Erythroblast (primary cell): ENCODE measurements at regions not wholly inside any gene's neighbourhood (a gene's known extent, or its start where the extent isn't known, plus 50 kb on each side); places are given as distances from the start of the nearest gene placed in this dataset.

Experiments used
- DNase-seq, 2 experiments: peaks; one replicate each; lab custom pipeline; 2025; lab: John Stamatoyannopoulos, UW
- GATA1 ChIP-seq: IDR thresholded peaks from 2 replicates; pipeline ENCODE4 v1.6.1; 2011; ENCODE audit warnings: low read depth, mild to moderate bottlenecking, control low read depth, low read length, moderate library complexity
- POLR2A ChIP-seq: IDR thresholded peaks from 2 replicates; pipeline ENCODE4 v1.6.1; 2011; ENCODE audit warnings: mild to moderate bottlenecking, low read length

DNA sequence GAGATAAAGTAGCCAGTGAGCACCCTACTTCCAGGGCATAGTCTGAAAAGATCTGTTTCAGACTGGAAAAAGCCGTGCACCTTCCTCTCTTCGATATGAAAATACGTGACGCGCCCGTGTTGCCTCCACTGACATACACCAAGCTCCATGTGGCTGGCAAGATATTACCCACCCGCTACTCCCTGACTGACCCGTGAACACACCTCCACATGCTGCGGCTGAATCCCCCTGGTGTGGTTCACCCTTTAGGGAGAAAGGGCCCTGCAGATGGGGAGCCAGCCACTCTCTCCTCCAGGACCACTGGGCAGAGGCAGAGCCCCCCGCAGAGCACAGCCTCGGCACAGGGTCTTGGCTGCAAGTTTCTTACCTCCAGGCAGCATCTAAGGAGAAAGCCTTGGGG is 245.0 kb downstream of the BRD1 start:
- no peak for TF ChIP-seq GATA1
- no peak for TF ChIP-seq POLR2A
- no peak for DNase-seq

- DNase-seq, result no peak
- no peak for TF ChIP-seq GATA1
Observed at GRCh38 chr22:49582181-49582580, 245.5 kb downstream of the BRD1 start.

DNA sequence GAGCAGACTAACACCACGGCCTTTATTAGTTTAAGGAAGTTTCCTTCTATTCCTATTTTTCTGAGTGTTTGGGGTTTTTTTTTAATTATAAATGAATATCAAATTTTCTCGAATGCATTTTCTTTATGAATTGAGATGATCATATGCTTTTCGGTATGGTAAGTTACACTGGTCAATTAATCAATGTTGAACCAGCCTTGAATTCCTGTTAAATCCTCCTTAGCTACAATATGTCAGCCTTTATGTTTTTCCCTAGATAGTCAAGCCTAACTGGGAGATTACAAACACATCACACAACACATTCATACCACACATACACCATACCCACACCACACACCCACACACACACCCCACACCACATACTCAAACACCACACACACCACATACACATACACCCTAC is 247.6 kb downstream of the BRD1 start:
- TF ChIP-seq GATA1 (no peak), POLR2A (no peak)
- DNase-seq, result no peak

GRCh38 chr22:49577168-49578060 is 250.3 kb downstream of the BRD1 start:
- DNase-seq, result no peak
- TF ChIP-seq GATA1 (no peak), POLR2A (no peak)

GRCh38 chr22:49576241-49577141 is 251.2 kb downstream of the BRD1 start:
- TF ChIP-seq GATA1, result no peak
- TF ChIP-seq POLR2A, result no peak
- DNase-seq, result no peak

DNA sequence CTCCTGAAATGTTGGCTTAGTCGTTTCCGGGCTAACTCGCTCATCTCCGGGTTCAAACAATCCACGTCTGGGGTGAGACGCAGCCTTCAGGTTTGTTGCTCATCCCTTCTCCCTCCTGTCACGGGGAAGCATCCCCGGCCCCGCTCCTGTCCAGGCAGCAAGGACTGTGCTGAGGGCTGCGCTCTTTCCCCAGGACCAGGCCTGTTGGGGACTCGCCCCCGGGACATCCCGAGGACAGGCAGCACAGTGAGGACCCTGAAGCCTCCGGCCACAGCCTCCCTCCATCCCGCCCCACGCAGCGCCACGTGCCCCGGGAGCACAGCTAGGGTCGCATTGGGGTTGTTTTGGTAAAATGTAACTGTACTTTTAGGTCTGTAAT is 252.0 kb downstream of the BRD1 start:
- TF ChIP-seq GATA1 (no peak), POLR2A (no peak)
- DNase-seq, result no peak

DNA sequence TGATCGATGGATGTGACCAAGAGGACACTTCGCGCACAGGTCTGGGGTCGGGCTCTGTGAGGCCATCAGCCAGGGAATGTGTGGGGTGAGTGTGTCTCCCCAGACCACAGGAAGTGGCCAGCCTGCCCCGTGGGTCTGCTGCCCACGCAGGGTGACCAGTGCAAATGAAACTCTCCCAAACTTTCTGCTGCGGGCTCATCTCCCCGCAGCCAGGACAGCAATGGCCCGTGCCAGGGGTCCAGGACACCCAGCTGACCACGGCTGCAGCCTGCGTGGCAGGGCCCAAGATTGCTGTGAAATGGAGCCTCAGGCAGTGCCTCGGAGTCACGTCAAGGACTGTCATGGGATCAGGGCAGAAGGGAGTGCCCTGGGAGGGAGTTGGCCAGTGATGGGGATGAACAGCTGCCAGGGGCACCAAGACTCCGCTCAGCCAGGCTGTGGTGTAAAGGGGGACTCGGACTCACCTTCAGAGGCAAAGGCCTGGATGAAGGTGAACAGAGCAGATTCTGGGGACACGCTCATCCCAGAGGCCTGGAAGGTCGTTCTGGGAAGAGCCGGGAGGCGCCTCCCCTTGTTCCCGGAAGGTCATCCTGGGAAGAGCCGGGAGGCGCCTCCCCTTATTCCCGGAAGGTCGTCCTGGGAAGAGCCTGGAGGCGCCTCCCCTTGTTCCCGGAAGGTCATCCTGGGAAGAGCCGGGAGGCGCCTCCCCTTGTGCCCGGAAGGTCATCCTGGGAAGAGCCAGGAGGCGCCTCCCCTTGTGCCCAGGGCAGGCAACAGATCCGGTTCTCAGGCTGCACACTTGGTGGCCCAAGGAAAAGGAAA is 252.6 kb downstream of the BRD1 start:
- TF ChIP-seq GATA1 (no peak), POLR2A (no peak)
- no peak for DNase-seq

DNA sequence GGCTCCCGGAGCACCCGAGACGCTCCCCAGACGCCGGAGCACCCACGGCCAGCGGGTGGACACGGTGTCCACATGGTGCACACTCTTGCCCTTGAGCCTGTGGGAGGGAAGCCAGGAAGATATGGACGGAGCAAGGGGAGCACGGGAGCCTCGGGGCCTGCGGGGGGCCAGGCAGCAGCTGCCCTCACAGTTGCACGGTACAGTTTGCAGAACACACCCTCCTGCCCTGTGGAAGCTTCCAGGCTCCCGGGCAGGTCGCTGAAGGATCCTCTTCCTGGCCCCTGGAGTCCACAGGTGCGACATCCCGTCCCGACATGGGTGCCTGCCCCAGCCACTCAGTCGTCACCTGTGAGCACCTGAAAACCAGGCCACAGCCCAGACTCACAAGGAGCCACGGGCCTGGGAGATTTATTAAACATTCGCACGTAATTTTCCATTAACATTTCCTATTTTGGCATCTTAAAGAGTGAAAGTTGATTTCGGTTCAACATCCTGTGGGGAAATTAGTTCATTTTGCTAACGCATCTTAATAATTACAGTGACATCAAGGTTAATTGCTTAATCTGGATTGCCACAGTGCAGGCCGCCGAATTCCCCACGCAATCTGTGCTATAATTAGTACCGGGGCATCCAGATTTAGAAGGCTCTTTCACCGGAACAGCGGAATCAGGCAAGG is 253.3 kb downstream of the BRD1 start:
- no peak for TF ChIP-seq POLR2A
- TF ChIP-seq GATA1, result no peak
- DNase-seq, result no peak

- TF ChIP-seq POLR2A (no peak), GATA1 (no peak)
Observed at GRCh38 chr22:49573109-49573765, 254.4 kb downstream of the BRD1 start.

DNA sequence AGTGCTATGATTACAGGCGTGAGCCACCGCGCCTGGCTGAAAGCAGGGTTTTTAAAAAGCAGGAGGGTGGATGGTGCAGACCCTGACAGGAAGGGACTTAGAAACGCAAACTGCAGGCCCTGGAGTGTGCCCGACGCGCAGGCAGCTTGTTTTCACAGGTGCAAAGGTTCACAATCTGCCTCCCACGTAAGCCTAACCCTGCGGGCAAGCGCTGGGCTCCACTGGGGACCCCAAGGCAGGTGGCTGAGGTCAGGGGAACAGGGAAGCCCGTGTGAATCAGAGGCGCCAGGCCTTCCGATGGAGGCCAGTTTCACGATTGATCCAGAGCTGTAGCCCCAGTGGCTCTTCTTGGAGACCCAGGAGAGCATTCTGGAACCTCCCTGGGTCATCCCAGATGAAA is 256.3 kb downstream of the BRD1 start:
- no peak for DNase-seq
- no peak for TF ChIP-seq POLR2A
- TF ChIP-seq GATA1, result no peak

More at GRCh38 chr22:49573109-49573765, 254.4 kb downstream of the BRD1 start:
- DNase-seq, result no peak

GRCh38 chr22:49570032-49570848 is 257.4 kb downstream of the BRD1 start:
- DNase-seq, result no peak
- no peak for TF ChIP-seq POLR2A
- no peak for TF ChIP-seq GATA1

- no peak for DNase-seq
Observed at GRCh38 chr22:49569286-49570031, 258.2 kb downstream of the BRD1 start.

More at GRCh38 chr22:49569286-49570031, 258.2 kb downstream of the BRD1 start:
- no peak for TF ChIP-seq POLR2A
- no peak for TF ChIP-seq GATA1
